ENCODE measurements at regions not wholly inside any gene's neighbourhood (a gene's known extent, or its start where the extent isn't known, plus 50 kb on each side); places are given as distances from the start of the nearest gene placed in this dataset.
A peak's percentile ranks its signal among the peaks of the same experiment; 100 is the strongest.
"Not testable (repeated sequence)": the region's sequence is repeated elsewhere in the genome, so short reads cannot be mapped to it uniquely, and the experiment has no call there.

- DNase-seq (ENCODE audit: low read depth in 2 of 2) = peak in 1 of 2 donors; percentile 8
Observed at GRCh38 chr10:28991333-28992270, 297.3 kb upstream of the LYZL1 start.

- DNase-seq (ENCODE audit: low read depth in 2 of 2) = no peak
Observed at GRCh38 chr10:28993056-28993455, 295.8 kb upstream of the LYZL1 start.

- no peak for DNase-seq (ENCODE audit: low read depth in 2 of 2)
Observed at GRCh38 chr10:28993861-28994260, 295.0 kb upstream of the LYZL1 start.

- DNase-seq (ENCODE audit: low read depth in 2 of 2) = not testable (repeated sequence)
Observed at GRCh38 chr10:28994802-28995201, 294.1 kb upstream of the LYZL1 start.

- no peak for DNase-seq (ENCODE audit: low read depth in 2 of 2)
Observed at GRCh38 chr10:28995497-28995896, 293.4 kb upstream of the LYZL1 start.

GRCh38 chr10:28996345-28996744, 292.5 kb upstream of the LYZL1 start:
- no peak for DNase-seq (ENCODE audit: low read depth in 2 of 2)

GRCh38 chr10:28996947-28997551, 291.8 kb upstream of the LYZL1 start:
- DNase-seq (ENCODE audit: low read depth in 2 of 2) = no peak

- DNase-seq (ENCODE audit: low read depth in 2 of 2) = no peak
Observed at GRCh38 chr10:28997734-28998133, 291.1 kb upstream of the LYZL1 start.

- DNase-seq (ENCODE audit: low read depth in 2 of 2) = no peak
Observed at GRCh38 chr10:29001801-29002200, 287.1 kb upstream of the LYZL1 start.

GRCh38 chr10:29003014-29003413, 285.9 kb upstream of the LYZL1 start:
- not testable (repeated sequence) for DNase-seq (ENCODE audit: low read depth in 2 of 2)

GRCh38 chr10:29005988-29006387, 282.9 kb upstream of the LYZL1 start:
- no peak for DNase-seq (ENCODE audit: low read depth in 2 of 2)

- no peak for DNase-seq (ENCODE audit: low read depth in 2 of 2)
Observed at GRCh38 chr10:29007370-29007747, 281.5 kb upstream of the LYZL1 start.

GRCh38 chr10:29007748-29008610, 280.9 kb upstream of the LYZL1 start:
- DNase-seq (ENCODE audit: low read depth in 2 of 2) = no peak

GRCh38 chr10:29009464-29009863, 279.4 kb upstream of the LYZL1 start:
- no peak for DNase-seq (ENCODE audit: low read depth in 2 of 2)

- DNase-seq (ENCODE audit: low read depth in 2 of 2) = no peak
Observed at GRCh38 chr10:29011516-29011915, 277.4 kb upstream of the LYZL1 start.

GRCh38 chr10:29012926-29013554, 275.8 kb upstream of the LYZL1 start:
- no peak for DNase-seq (ENCODE audit: low read depth in 2 of 2)

GRCh38 chr10:29021591-29021990, 267.3 kb upstream of the LYZL1 start:
- no peak for DNase-seq (ENCODE audit: low read depth in 2 of 2)

GRCh38 chr10:29022513-29022912, 266.4 kb upstream of the LYZL1 start:
- DNase-seq (ENCODE audit: low read depth in 2 of 2) = no peak

- DNase-seq (ENCODE audit: low read depth in 2 of 2) = no peak
Observed at GRCh38 chr10:29023678-29024077, 265.2 kb upstream of the LYZL1 start.

- no peak for DNase-seq (ENCODE audit: low read depth in 2 of 2)
Observed at GRCh38 chr10:29026065-29026797, 262.6 kb upstream of the LYZL1 start.

Measured in stimulated activated CD8-positive, alpha-beta memory T cell treated with anti-CD3 and anti-CD28 coated beads, Interleukin-2, amount 100 ng/mL, for 48 hours (primary cell).